Neural progenitor cell (in vitro differentiated cells): ENCODE measurements at regions not wholly inside any gene's neighbourhood (a gene's known extent, or its start where the extent isn't known, plus 50 kb on each side); places are given as distances from the start of the nearest gene placed in this dataset.

Experiments used
- DNase-seq: peaks from one replicate; pipeline ENCODE4 v3.0.0-alpha.2; 2016; ENCODE audit warnings: low spot score
- H2AFZ ChIP-seq: fragments of 200-600 bp; sonication (generic); replicated peaks from 2 replicates; pipeline ENCODE4 v1.6.1; 2016; ENCODE audit warnings: antibody characterized with exemption
- H3F3A ChIP-seq: fragments of 200-600 bp; sonication (generic); 2 replicates; pipeline ENCODE4 v1.6.1; 2016; ENCODE audit warnings: antibody characterized with exemption, low read depth
- H3K27ac ChIP-seq: fragments of 200-600 bp; sonication (generic); 2 replicates; pipeline ENCODE4 v1.5.1; 2016; ENCODE audit warnings: mild to moderate bottlenecking
- H3K27me3 ChIP-seq: fragments of 200-600 bp; sonication (generic); 2 replicates; pipeline ENCODE4 v1.6.1; 2016; ENCODE audit warnings: mild to moderate bottlenecking, moderate library complexity
- H3K36me3 ChIP-seq: fragments of 200-600 bp; sonication (generic); 2 replicates; pipeline ENCODE4 v1.5.1; 2016
- H3K4me1 ChIP-seq: fragments of 200-600 bp; sonication (generic); 2 replicates; pipeline ENCODE4 v1.6.1; 2016; ENCODE audit warnings: mixed run types
- H3K4me2 ChIP-seq: fragments of 200-600 bp; sonication (generic); 2 replicates; pipeline ENCODE4 v1.6.1; 2016
- H3K4me3 ChIP-seq: fragments of 200-600 bp; sonication (generic); 2 replicates; pipeline ENCODE4 v1.5.1; 2016
- H3K79me2 ChIP-seq: fragments of 200-600 bp; sonication (generic); 2 replicates; pipeline ENCODE4 v1.6.1; 2016; ENCODE audit warnings: low read depth
- H3K9ac ChIP-seq: fragments of 200-600 bp; sonication (generic); 2 replicates; pipeline ENCODE4 v1.6.1; 2016
- H3K9me3 ChIP-seq: fragments of 200-600 bp; sonication (generic); 2 replicates; pipeline ENCODE4 v1.5.1; 2016; ENCODE audit warnings: low read depth
- H4K20me1 ChIP-seq: fragments of 200-600 bp; sonication (generic); 2 replicates; pipeline ENCODE4 v1.6.1; 2016; ENCODE audit warnings: low read depth
- H3K27ac Mint-ChIP-seq: 3 replicates; pipeline ENCODE4 v1.8.0; 2021; ENCODE audit warnings: mixed read lengths
- H3K27me3 Mint-ChIP-seq: 2 replicates; pipeline ENCODE4 v1.8.0; 2022; ENCODE audit warnings: low read depth, mild to moderate bottlenecking, inconsistent platforms, moderate library complexity, mixed read lengths; ENCODE audit not compliant: insufficient read depth
- H3K36me3 Mint-ChIP-seq: 3 replicates; pipeline ENCODE4 v1.8.0; 2021; ENCODE audit warnings: mixed read lengths
- H3K4me1 Mint-ChIP-seq: 3 replicates; pipeline ENCODE4 v1.8.0; 2021; ENCODE audit warnings: mixed read lengths
- H3K4me3 Mint-ChIP-seq: 3 replicates; pipeline ENCODE4 v1.8.0; 2021; ENCODE audit warnings: mild to moderate bottlenecking, moderate library complexity, mixed read lengths
- H3K9me3 Mint-ChIP-seq: 3 replicates; pipeline ENCODE4 v1.8.0; 2020; ENCODE audit warnings: mixed read lengths
- CTCF ChIP-seq: fragments of 200-600 bp; sonication (generic); IDR thresholded peaks from 2 replicates; pipeline ENCODE4 v1.5.1; 2017; ENCODE audit warnings: antibody characterized with exemption, mild to moderate bottlenecking
- EZH2 ChIP-seq: fragments of 200-600 bp; sonication (generic); IDR thresholded peaks from 2 replicates; pipeline ENCODE4 v1.6.1; 2017; ENCODE audit warnings: antibody characterized with exemption, mild to moderate bottlenecking, moderate library complexity
- EZH2phosphoT487 ChIP-seq: fragments of 200-600 bp; sonication (generic); IDR thresholded peaks from 2 replicates; pipeline ENCODE4 v1.6.1; 2017; ENCODE audit warnings: antibody characterized with exemption

- no peak overlapping the region for H3K4me2 ChIP-seq
- no peaks in the 10 kb centered on the region for H3F3A ChIP-seq
- H3K27me3 ChIP-seq, result no peaks in the 10 kb centered on the region
- H3K79me2 ChIP-seq, result no peaks in the 10 kb centered on the region
- no peak overlapping the region for H3K9ac ChIP-seq
- no peaks in the 10 kb centered on the region for H3K36me3 ChIP-seq
- no peaks in the 10 kb centered on the region for H3K9me3 ChIP-seq
- Mint-ChIP-seq H3K36me3 (no peaks in the 10 kb centered on the region), H3K27ac (no peak overlapping the region), H3K27me3 (peaks cover 4% of the 10 kb centered on the region), H3K4me1 (peaks cover 14% of the 10 kb centered on the region), H3K9me3 (no peaks in the 10 kb centered on the region), H3K4me3 (no peak overlapping the region)
- DNase-seq, result no peak
- H4K20me1 ChIP-seq, result no peaks in the 10 kb centered on the region
- no peak overlapping the region for H2AFZ ChIP-seq
- TF ChIP-seq EZH2phosphoT487 (no peak), CTCF (no peak), EZH2 (no peak)
- H3K27ac ChIP-seq, result no peak overlapping the region
- no peak overlapping the region for H3K4me3 ChIP-seq
- H3K4me1 ChIP-seq, result no peaks in the 10 kb centered on the region
Observed at GRCh38 chr20:24084281-24084680, 95.7 kb upstream of the GGTLC1 start.

- H3K27me3 ChIP-seq, result no peaks in the 10 kb centered on the region
- no peak overlapping the region for H2AFZ ChIP-seq
- H3K4me3 ChIP-seq, result no peak overlapping the region
- H3K4me2 ChIP-seq, result no peak overlapping the region
- peaks cover 3% of the 10 kb centered on the region for H3K27me3 Mint-ChIP-seq
- H4K20me1 ChIP-seq, result no peaks in the 10 kb centered on the region
- H3K4me3 Mint-ChIP-seq, result no peak overlapping the region
- DNase-seq, result no peak
- peaks cover 14% of the 10 kb centered on the region for H3K4me1 Mint-ChIP-seq
- TF ChIP-seq EZH2 (no peak), CTCF (no peak), EZH2phosphoT487 (no peak)
- no peak overlapping the region for H3K27ac ChIP-seq
- H3F3A ChIP-seq, result no peaks in the 10 kb centered on the region
- H3K36me3 Mint-ChIP-seq, result no peaks in the 10 kb centered on the region
- H3K9me3 ChIP-seq, result no peaks in the 10 kb centered on the region
- no peaks in the 10 kb centered on the region for H3K4me1 ChIP-seq
- H3K79me2 ChIP-seq, result no peaks in the 10 kb centered on the region
- no peak overlapping the region for H3K9ac ChIP-seq
- H3K9me3 Mint-ChIP-seq, result no peaks in the 10 kb centered on the region
- H3K36me3 ChIP-seq, result no peaks in the 10 kb centered on the region
- H3K27ac Mint-ChIP-seq, result no peak overlapping the region
Observed at GRCh38 chr20:24081077-24081476, 92.5 kb upstream of the GGTLC1 start.

- Mint-ChIP-seq H3K4me1 (peaks cover 14% of the 10 kb centered on the region), H3K27ac (no peak overlapping the region), H3K9me3 (no peaks in the 10 kb centered on the region), H3K4me3 (no peak overlapping the region), H3K36me3 (no peaks in the 10 kb centered on the region), H3K27me3 (peaks cover 3% of the 10 kb centered on the region)
- Histone ChIP-seq H3F3A (no peaks in the 10 kb centered on the region), H3K4me1 (no peaks in the 10 kb centered on the region), H3K27me3 (no peaks in the 10 kb centered on the region), H3K4me2 (no peak overlapping the region), H3K36me3 (no peaks in the 10 kb centered on the region), H2AFZ (peak overlapping the region; percentile 17), H3K4me3 (no peak overlapping the region), H3K9me3 (no peaks in the 10 kb centered on the region), H4K20me1 (no peaks in the 10 kb centered on the region), H3K27ac (no peak overlapping the region), H3K9ac (no peak overlapping the region), H3K79me2 (no peaks in the 10 kb centered on the region)
- no peak for DNase-seq
- TF ChIP-seq EZH2, result no peak
- no peak for TF ChIP-seq CTCF
Observed at GRCh38 chr20:24079661-24080412, 91.3 kb upstream of the GGTLC1 start.
